ENCODE measurements at regions not wholly inside any gene's neighbourhood (a gene's known extent, or its start where the extent isn't known, plus 50 kb on each side); places are given as distances from the start of the nearest gene placed in this dataset.

- H3K27me3 ChIP-seq (ENCODE audit: control insufficient read depth in 3 of 3, insufficient read depth in 3 of 3, low read length in 2 of 3), result no peaks in the 10 kb centered on the region
- peaks cover 0 to 5% (median 1%) of the 10 kb centered on the region in 4 donors for H3K9me3 ChIP-seq (ENCODE audit: control insufficient read depth in 4 of 4, insufficient read depth in 3 of 4, low read length in 3 of 4)
- H3K9ac ChIP-seq (ENCODE audit: insufficient read depth in 1 of 2, low read length in 2 of 2), result no peak overlapping the region
- no peak for DNase-seq
- no peaks in the 10 kb centered on the region for H3K36me3 ChIP-seq (ENCODE audit: control insufficient read depth in 4 of 4, insufficient read depth in 4 of 4, low read length in 4 of 4)
- no peak overlapping the region for H3K4me3 ChIP-seq
- ATAC-seq (ENCODE audit: insufficient read depth, low FRiP score), result no peak
- no peaks in the 10 kb centered on the region for H3K4me1 ChIP-seq (ENCODE audit: control insufficient read depth in 5 of 5, insufficient read depth in 5 of 5, low read length in 5 of 5)
- H3K27ac ChIP-seq (ENCODE audit: low read depth in 1 of 2, low read length in 1 of 2), result no peak overlapping the region
- 24 to 44% methylated on average over 2 of the region's 2 CpGs for WGBS, 2 donors
- TF ChIP-seq CTCF (IDR thresholded peaks at IDR 0.05; ENCODE audit: control extremely low read depth, extremely low read depth), result no peak
Observed at GRCh38 chr3:111336511-111336910, 205.5 kb upstream of the CD96 start.

- Histone ChIP-seq H3K36me3 (ENCODE audit: control insufficient read depth in 4 of 4, insufficient read depth in 4 of 4, low read length in 4 of 4) (no peaks in the 10 kb centered on the region), H3K9me3 (ENCODE audit: control insufficient read depth in 4 of 4, insufficient read depth in 3 of 4, low read length in 3 of 4) (peaks cover 0 to 6% (median 1%) of the 10 kb centered on the region in 4 donors), H3K9ac (ENCODE audit: insufficient read depth in 1 of 2, low read length in 2 of 2) (no peak overlapping the region), H3K27me3 (ENCODE audit: control insufficient read depth in 3 of 3, insufficient read depth in 3 of 3, low read length in 2 of 3) (no peaks in the 10 kb centered on the region), H3K27ac (ENCODE audit: low read depth in 1 of 2, low read length in 1 of 2) (no peak overlapping the region), H3K4me3 (no peak overlapping the region), H3K4me1 (ENCODE audit: control insufficient read depth in 5 of 5, insufficient read depth in 5 of 5, low read length in 5 of 5) (no peaks in the 10 kb centered on the region)
- ATAC-seq (ENCODE audit: insufficient read depth, low FRiP score) (peak; percentile 75), DNase-seq (peak; percentile 77 to 84 (median 79))
- whole genome bisulfite sequencing, 2 donors, result 69 to 75% methylated on average over 4 of the region's 4 CpGs
- TF ChIP-seq CTCF (IDR thresholded peaks at IDR 0.05; ENCODE audit: control extremely low read depth, extremely low read depth), result peak; percentile 41
Observed at GRCh38 chr3:111338059-111338698, 203.8 kb upstream of the CD96 start.

DNA sequence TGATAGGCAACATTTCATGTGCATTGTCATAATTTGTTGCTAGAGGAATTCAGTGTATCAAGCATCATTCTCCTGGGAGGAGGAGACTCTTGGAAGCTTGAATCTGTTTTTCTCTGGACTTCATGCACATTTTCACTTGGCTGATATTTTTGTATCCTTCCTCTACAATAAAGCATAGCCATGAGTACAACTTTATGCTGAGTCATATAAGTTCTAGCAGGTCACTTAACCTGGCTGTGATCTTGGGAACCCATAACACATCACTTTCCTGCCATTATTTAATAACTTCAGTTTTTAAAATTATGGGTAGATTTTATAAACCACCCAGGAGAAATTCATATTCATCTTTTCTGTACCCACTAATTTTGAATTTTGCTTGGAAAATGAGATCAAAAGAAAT, 203.0 kb upstream of the CD96 start:
- Histone ChIP-seq H3K9me3 (ENCODE audit: control insufficient read depth in 4 of 4, insufficient read depth in 3 of 4, low read length in 3 of 4) (peaks cover 0 to 6% (median 1%) of the 10 kb centered on the region in 4 donors), H3K4me1 (ENCODE audit: control insufficient read depth in 5 of 5, insufficient read depth in 5 of 5, low read length in 5 of 5) (no peaks in the 10 kb centered on the region), H3K4me3 (no peak overlapping the region), H3K36me3 (ENCODE audit: control insufficient read depth in 4 of 4, insufficient read depth in 4 of 4, low read length in 4 of 4) (no peaks in the 10 kb centered on the region), H3K9ac (ENCODE audit: insufficient read depth in 1 of 2, low read length in 2 of 2) (no peak overlapping the region), H3K27ac (ENCODE audit: low read depth in 1 of 2, low read length in 1 of 2) (no peak overlapping the region), H3K27me3 (ENCODE audit: control insufficient read depth in 3 of 3, insufficient read depth in 3 of 3, low read length in 2 of 3) (no peaks in the 10 kb centered on the region)
- no peak for TF ChIP-seq CTCF (IDR thresholded peaks at IDR 0.05; ENCODE audit: control extremely low read depth, extremely low read depth)
- DNase-seq, result no peak
- no peak for ATAC-seq (ENCODE audit: insufficient read depth, low FRiP score)

GRCh38 chr3:111351334-111351733, 190.7 kb upstream of the CD96 start:
- Histone ChIP-seq H3K4me3 (no peak overlapping the region), H3K9me3 (ENCODE audit: control insufficient read depth in 4 of 4, insufficient read depth in 3 of 4, low read length in 3 of 4) (peaks cover 0 to 4% (median 0%) of the 10 kb centered on the region in 4 donors), H3K27me3 (ENCODE audit: control insufficient read depth in 3 of 3, insufficient read depth in 3 of 3, low read length in 2 of 3) (no peaks in the 10 kb centered on the region), H3K9ac (ENCODE audit: insufficient read depth in 1 of 2, low read length in 2 of 2) (no peak overlapping the region), H3K27ac (ENCODE audit: low read depth in 1 of 2, low read length in 1 of 2) (no peak overlapping the region), H3K36me3 (ENCODE audit: control insufficient read depth in 4 of 4, insufficient read depth in 4 of 4, low read length in 4 of 4) (no peaks in the 10 kb centered on the region), H3K4me1 (ENCODE audit: control insufficient read depth in 5 of 5, insufficient read depth in 5 of 5, low read length in 5 of 5) (no peaks in the 10 kb centered on the region)
- TF ChIP-seq CTCF (IDR thresholded peaks at IDR 0.05; ENCODE audit: control extremely low read depth, extremely low read depth), result no peak
- WGBS, 2 donors, result 70 to 81% methylated on average over 1 of the region's 1 CpG
- ATAC-seq (ENCODE audit: insufficient read depth, low FRiP score) (no peak), DNase-seq (peak in 1 of 3 donors; percentile 44)
